Fibroblast of skin of back (primary cell): ENCODE measurements at regions not wholly inside any gene's neighbourhood (a gene's known extent, or its start where the extent isn't known, plus 50 kb on each side); places are given as distances from the start of the nearest gene placed in this dataset.
"Not testable (repeated sequence)": the region's sequence is repeated elsewhere in the genome, so short reads cannot be mapped to it uniquely, and the experiment has no call there.

Experiments
- DNase-seq: peaks from one replicate; pipeline ENCODE4 v3.0.0-alpha.2; 2013

DNA sequence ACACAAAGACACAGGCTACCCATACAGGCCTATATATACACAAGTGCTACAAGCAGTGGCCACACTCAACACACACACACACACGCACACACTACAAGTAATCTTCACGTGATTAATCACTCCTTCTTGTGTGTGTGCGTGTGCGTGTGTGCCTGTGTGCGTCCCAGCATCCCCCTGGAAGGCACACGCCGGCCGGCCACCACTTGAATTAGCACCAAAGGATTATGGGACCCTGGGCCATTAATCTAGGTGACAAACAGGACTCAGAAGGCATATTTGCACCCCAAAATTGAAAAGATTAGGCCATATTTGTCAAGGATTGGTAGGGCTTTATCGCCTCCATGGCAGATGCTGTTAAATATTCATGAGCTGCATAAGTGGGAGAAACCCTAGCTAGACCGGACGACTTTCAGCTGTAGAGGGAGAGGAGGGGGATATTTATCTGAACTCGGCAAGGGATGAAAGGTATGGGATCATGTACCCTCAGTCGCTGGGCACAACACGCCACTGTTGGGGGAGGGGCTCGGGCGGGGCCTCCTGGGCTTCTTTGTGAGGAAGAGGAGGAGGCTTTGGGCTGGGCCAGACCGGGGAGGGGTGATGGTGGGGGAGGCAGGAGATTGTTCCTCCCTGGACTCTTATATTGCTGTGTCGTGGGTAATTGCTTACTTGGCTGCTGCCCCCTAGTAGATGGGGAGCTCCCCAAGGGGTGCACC is 89.6 kb upstream of the LHX5 start:
- DNase-seq = no peak

- no peak for DNase-seq
Observed at GRCh38 chr12:113559466-113559865, 87.8 kb upstream of the LHX5 start.

- DNase-seq = peak; percentile 24
Observed at GRCh38 chr12:113555226-113555625, 83.6 kb upstream of the LHX5 start.

GRCh38 chr12:113552760-113553159 is 81.1 kb upstream of the LHX5 start:
- DNase-seq = no peak

DNA sequence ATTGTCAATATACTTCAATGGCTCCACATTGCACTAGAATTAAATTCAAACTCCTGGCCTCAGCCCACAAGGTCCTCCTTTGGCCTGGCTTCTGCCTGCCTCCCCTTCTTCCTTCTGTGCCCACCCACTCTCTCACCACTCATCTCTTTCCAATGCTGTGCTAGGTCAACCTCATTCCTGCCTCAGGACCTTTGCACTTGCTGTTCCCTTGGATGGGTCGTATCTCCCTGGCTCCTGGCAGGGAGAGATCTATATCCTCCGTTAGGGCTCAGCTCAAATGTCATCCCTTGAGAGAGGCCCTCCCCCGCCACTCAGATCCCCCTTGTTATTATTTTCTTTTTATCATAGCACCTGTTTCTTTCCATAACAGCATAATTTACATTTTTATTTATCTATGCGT is 79.9 kb upstream of the LHX5 start:
- no peak for DNase-seq

DNA sequence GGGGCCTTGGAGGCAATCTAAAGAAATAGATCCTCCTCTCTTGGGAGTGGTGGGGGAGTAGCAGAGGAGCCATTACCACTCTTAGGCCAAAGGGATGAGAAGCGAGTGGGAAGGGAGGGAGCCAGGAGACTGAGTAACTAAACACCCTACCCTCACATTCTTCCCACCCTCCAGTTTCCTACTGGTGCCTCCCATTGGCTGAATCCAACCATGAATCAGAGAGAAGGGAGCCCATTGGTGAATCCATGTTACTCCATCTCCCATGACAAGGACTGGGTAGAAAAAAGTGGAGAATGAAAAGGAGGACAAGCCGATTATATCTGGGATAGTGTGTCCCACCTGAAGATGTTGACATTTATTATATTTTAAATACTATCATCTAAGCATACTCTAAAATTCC is 76.8 kb upstream of the LHX5 start:
- DNase-seq = no peak

DNA sequence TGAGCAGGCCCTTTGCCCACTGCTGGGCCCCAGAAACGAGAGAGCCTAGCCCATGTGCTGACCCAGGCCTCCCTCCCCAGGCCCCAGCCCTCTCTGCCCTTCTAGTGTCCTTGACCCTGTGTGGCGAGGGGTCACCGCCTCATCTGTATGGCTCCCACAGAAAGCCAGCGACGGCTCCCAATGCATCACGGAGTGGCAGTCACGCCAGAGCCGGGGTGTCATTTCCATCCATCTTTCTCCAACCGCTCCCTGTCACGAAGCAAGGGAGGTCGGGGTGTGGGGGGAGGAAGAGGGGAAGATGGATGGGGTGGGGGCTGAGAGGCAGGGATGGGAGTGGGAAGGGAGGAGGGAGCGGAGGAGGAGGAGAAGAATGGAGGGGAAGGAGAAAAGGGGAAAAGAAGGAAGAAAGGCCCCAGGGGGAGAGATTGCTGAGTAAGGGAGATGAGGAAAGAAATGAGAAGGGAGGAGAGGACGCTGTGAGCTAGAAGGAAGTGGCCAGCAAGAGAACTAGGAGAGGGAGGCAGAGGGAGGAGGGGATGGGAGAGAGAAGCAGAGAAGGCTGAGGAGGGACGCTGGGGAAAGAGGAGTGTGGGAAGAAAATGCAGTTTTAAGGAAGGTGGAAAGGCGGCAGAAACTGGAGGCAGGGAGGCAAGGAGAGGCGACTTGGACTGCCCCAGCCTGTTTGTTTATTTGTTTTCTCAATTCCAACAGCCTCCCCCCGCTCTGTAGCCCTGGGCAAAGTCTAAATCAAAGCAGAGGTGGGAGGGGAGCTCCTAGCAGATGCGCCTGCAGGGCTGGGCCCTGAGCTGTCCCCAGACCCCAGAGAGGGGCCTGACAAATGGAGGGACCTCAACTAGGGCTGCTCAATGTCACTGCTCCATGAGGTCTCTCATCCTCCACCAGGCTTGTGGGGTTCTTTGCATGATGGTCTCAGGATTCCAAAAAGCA is 75.5 kb upstream of the LHX5 start:
- no peak for DNase-seq

DNA sequence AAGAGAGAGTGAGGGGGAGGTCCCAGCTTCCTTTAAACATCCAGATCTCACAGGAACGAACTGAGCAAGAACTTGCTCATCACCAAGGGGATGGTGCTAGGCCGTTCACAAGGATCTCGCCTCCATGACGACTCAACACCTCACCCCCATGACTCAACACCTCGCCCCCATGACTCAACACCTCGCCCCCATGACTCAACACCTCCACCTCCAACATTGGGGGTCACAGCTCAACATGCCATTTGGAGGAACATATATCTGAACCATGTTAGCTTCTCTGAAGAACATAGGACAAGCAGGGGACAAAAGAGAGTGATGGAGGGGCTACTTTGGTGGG is 66.0 kb upstream of the LHX5 start:
- DNase-seq = peak; percentile 1

GRCh38 chr12:113537046-113537750 is 65.5 kb upstream of the LHX5 start:
- no peak for DNase-seq

- DNase-seq = no peak
Observed at GRCh38 chr12:113535100-113535499, 63.4 kb upstream of the LHX5 start.

GRCh38 chr12:113534555-113534954 is 62.9 kb upstream of the LHX5 start:
- no peak for DNase-seq

- no peak for DNase-seq
Observed at GRCh38 chr12:113533842-113534375, 62.2 kb upstream of the LHX5 start.

- no peak for DNase-seq
Observed at GRCh38 chr12:113532292-113532691, 60.6 kb upstream of the LHX5 start.

DNA sequence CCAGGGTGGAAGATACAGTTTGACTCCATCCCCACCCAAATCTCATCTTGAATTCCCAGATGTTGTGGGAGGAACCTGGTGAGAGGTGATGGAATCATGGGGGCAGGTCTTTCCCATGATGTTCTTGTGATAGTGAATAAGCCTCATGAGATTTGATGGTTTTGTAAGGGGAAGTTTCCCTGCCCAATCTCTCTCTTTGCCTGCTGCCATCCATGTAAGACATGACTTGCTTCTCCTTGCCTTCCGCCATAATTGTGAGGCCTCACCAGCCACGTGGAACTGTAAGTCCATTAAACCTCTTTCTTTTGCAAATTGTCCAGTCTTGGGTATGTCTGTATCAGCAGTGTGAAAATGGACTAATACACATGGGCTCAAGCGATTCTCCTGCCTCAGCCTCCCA is 59.4 kb upstream of the LHX5 start:
- DNase-seq = not testable (repeated sequence)

GRCh38 chr12:113528606-113529293 is 57.1 kb upstream of the LHX5 start:
- no peak for DNase-seq

DNA sequence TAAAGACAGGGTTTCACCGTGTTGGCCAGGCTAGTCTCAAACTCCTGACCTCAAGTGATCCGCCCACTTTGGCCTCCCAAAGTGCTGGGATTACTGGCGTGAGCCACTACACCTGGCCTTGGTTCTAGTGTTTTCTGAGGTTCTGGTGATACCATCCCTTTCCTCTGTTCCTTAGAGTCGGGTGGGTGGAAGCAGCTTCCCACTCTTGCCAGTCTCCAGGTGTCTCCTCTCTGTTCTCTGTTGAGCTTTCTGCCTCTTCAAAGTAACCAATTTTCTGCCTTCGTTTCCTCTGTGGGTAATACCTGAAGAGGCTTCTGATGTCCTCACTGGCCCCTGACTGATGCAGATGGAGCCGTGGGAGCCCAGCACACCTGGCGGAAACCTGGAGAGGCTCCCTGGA is 53.4 kb upstream of the LHX5 start:
- no peak for DNase-seq

- no peak for DNase-seq
Observed at GRCh38 chr12:113524495-113524894, 52.8 kb upstream of the LHX5 start.

DNA sequence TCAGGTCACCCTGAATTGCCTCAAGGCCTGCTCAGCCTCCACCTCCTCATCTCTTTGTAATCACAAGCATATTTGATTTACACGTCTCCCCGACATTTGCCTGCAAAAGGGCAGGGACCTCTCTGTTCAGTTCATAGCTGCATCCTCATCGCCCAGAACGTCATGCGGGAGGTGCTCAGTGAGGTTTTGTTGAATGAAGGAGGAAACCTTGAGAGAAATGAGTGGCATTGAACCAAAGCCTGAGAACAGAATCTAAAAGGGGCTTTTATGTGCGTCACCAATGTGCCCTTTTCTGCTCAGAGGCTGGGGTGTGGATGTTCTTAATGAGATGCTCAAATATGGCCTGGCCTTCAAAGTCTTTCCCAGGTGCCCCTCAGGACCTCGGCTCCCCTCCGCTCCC is 50.0 kb upstream of the LHX5 start:
- DNase-seq = no peak
